RKO (cell line): ENCODE measurements at regions not wholly inside any gene's neighbourhood (a gene's known extent, or its start where the extent isn't known, plus 50 kb on each side); places are given as distances from the start of the nearest gene placed in this dataset.

Experiments used
- DNase-seq: peaks from one replicate; pipeline ENCODE4 v3.0.0-alpha.2; 2016; ENCODE audit warnings: low spot score

DNA sequence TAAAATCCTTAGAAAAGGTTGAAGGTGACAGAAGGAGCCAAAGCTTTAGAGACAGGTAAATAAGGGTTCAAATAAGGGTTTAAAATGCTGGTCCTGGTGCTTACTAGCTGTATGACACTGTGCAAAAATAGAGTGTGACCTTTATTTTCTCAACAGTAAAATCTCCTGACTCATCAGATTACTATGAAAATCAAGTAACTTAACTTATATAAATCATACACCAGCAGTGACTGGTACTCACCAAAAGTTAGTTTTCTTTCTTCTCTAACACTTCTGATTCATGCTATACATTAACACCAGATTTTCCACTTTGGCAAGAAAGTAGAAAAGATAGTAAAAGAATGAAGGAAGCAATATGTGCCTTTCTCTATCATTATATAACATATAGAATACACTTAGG is 205.9 kb upstream of the GBE1 start:
- no peak for DNase-seq

DNA sequence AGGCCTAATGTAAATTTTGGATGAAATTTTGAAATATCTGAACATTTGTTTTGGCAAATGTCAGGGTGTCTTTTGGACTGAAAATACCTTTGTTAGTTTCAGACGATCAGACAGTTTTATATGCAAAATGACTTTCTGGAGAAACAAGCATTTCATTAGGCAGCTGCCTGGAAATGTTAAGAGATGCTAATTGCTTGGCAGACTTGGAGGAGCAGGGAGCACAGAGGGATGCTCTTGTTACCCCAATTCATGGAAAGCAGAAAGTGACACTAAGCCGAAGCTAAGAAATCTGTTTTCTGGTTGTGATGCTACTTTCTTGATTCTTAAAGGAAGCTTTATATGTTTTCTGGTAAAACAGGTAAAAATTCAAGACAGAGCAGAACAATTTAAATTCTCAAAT is 204.3 kb upstream of the GBE1 start:
- no peak for DNase-seq

DNA sequence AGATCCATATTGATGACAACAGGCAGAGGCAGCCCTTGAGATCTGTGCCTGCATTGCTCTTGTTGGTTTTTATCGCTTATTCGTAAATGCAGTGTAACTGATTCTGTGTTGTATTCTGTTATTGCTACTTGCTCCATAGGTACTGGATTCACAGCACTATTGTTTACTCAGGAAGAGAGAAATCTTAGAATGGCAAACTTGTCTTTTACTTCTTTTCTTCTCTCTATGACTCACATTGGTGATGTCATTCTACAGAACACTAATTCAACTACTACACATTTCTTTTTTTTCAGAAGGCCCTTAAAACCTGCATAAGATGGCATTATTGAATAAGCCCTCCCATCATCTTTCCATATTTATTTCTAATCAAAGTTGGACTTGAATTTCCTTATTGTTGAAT is 201.0 kb upstream of the GBE1 start:
- DNase-seq: peak; percentile 3

DNA sequence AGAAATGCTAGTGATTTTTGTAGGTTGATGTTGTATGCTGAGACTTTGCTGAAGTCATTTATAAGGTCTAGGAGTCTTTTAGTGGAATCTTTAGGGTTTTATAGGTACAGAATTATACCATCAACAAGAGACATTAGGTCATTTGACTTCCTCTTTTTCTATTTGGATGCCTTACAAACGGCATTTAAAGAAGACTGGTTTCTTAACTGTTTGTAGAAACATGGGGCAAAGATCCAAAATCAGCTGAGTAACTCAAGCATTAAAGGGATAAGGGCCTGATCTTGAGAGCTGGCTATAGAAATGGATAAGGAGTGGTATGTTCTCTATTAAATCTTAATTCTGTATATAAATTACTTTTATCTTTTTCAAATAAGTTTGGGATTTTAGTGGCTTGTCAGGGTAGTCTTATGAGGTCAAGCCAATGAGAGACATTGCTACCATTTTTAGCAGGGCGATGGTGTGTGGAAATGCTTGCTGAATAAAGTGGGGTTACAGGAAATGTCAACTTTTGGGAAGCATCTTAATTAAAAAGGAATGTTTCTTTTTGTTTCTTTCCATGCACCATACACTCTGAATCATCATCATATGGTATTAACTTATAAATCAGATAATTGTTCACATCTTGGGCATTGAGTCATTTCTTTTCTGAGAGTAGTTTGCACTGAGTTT is 197.7 kb upstream of the GBE1 start:
- no peak for DNase-seq

DNA sequence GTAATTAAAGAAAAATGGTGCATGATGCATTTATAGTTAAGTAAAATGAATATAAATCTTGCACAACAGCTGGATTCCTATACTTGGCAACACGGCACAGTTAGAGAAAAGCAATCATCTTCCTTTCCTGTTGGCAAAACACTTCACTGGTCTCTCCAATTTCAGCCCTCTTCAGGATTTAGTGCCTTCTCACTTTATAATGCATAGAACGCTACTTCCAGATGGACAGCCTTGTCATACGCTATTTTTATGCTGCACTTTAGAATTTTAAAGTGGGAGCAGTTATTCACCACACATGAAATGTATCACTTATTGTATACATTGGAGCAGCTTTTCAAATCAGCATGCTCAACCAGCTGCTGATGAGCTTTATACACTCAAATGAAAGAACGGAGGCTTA is 194.4 kb upstream of the GBE1 start:
- DNase-seq: no peak

DNA sequence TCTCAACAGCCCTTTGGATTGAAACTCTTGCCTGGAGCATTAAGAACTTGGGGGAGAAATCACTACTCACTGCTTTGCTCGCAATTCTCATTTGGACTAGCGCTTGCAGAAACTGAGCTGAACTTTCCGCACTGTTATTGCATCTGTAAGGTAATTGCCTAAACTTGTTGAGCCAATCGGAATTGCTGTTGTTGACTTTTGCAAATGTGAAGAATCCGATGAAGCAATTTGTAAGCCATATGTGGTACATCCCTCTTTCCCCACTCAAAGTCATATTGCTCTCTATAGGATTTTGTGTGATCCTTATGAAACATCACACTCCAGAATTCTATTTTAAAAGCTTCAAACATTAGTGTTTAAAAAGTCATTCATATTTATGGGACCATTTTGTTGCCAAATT is 191.7 kb upstream of the GBE1 start:
- no peak for DNase-seq

DNA sequence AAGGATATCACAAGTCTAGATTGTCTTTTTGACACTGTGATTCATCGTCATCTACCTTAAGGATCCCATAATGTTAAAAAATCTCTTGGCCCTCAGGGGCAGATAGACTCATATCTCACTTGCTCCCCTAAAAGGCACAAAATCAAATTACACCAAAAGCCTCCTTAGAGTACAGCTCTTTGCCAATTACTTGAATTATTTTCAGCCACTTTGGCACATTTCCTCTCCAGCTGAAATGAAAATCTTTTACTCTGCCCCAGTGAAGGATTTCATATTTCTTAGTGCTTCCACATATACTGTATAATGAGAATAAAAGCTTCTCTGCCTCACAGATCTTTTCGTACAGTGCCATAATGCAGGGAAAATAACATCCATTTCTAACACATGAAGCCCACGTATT is 190.7 kb upstream of the GBE1 start:
- DNase-seq: no peak

DNA sequence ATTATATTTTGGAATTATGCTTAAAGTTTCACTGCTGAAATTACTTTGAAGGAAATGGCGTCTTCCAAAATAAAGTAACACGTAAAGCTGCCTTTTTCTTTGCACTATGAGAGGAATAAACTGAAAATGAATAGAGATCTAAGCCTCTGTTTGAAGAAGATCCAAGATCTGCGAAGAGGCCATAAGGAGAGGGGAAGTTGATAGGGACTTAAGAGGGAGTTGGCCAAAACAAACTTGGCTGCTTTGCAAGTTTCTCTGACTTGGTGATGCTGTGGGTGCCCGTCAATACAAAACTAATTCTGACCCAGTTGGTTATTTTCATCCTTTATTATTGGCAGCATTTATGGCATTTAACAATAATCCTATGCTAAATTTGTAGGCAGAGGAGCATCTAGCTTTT is 190.2 kb upstream of the GBE1 start:
- no peak for DNase-seq

DNA sequence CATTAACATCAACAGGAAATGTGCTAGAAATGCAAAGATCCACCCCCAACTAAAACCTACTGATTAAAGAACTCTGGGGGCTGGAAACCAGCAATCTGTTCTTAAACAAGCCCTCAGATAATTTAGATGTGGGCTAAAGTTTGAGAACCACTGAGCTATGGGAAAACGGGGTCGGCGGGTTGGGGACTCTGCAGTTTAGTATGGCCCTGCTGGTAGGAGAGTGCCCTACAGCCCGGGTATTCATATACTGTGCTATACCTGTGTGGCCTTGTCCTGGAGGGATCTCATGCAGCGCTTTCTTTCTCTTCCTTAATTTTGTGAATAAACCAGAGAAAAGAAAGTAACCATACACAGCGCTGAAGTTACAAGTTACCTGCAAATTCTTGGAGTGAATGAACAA is 189.7 kb upstream of the GBE1 start:
- no peak for DNase-seq

DNA sequence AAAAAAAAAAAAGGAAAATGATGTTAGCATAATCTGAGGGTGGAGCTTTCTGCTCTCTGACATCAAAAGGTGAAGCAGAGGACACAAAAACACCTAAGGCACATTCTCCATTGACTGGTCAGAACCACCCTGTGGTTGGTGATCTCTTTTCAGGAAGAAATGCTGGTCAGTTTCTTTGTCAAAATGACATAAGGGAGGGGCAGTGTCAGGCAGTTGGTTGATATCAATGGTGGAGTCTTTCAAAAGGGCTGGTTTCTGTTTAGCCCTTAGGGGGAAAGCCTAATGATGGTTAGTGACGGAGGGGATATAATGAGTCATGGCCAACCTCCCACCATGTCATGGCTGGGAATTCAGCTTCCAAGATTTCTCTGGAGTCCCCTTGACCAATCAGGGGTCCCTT is 185.9 kb upstream of the GBE1 start:
- no peak for DNase-seq

DNA sequence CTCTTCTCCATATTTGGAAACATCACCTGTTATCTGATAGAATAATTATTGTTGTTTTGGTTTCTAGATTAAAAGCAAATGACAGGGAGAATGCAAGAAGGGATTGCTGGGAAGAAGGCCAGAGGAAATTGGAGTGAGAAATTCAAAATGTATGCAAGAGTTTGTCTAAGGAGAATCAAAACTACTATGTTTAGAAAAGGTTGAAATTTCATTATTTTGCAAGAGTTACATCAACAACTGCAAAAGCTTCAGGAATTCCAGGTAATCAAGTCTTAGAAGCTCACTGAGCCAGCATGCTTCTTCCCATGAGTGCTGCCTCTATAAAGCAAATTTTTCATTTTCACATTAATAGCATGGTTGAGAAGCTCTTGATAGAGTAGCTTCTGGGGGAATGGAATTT is 177.2 kb upstream of the GBE1 start:
- DNase-seq: no peak

DNA sequence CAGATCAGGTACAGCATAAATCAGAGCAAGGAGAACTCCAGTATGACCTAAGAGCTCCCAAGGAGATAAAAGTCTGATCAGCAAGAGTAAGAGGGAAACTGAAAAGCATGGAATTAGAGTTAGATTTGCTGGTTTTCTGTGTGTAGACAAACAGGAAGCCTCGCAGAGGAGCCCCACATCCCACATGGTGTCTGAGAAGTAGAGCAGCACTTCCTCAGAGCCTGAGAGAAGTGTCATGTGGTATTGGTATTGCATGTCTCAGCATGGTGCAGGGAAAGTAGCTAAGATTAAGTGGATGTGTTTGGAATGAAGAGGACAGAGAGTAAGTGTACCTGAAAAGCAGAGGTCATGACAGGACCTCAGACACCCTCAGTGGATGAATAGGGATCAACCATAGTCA is 175.4 kb upstream of the GBE1 start:
- no peak for DNase-seq

DNA sequence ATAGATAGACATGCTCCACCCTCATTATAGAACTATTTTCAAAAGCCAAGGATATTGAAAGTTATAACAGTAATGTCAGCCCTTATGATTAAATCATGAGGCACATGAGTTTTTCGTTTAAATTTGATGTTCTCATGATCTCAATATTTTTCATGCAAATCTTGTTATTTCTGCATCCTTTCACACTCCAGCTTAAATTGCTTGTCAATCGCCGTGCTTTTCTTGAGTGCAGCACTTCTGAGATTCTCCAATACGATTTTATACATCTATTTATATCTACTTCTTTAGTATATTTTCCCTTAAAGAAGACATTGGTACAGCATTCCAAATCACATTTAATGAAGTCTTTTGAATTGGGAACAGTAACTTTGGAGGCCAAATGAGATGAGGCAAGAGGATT is 171.2 kb upstream of the GBE1 start:
- DNase-seq: no peak

DNA sequence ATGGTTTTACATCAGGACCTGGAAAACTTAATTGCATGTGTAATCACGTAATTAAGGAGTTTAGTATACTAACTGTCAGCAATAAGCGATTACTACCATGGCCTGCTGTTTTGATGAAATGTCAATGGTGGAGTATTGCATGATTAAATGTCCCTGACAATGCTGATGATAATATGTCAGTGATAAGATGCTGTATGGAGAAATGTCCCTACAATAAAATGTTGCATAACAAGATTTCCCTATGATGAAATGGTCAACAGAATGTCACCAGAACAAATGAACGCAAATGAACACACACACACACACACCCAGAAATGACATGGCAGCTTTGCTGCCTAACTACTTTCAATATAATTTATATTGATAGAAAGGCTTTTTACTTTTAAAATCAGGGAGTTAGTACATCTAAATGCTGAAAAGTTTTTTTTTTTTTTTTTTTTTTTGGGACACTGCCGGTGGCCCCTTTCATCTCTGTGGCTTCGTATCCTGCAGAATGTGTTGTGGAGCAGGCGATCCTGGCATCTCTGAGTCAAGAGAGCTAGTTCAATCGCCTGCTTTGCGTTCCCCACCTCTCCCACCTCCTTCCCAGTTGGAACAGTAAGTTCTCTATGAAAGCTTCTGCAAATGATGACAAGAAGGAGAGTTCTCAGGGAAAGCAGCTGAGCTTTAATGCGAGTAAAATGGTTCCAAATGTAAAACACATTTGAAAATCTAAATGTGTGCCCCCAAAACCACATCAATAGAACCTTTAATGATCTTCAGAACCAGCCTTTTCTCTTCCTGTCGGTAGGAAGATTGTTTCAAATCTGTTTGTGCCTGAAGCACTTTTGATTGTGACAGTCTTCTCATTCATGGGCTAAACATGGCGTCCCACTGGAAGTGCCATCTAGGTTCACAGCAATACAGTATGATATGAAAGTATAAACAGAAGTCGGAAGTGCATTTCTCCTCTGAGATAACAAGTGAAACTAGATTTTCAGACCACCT is 170.1 kb upstream of the GBE1 start:
- DNase-seq: no peak

DNA sequence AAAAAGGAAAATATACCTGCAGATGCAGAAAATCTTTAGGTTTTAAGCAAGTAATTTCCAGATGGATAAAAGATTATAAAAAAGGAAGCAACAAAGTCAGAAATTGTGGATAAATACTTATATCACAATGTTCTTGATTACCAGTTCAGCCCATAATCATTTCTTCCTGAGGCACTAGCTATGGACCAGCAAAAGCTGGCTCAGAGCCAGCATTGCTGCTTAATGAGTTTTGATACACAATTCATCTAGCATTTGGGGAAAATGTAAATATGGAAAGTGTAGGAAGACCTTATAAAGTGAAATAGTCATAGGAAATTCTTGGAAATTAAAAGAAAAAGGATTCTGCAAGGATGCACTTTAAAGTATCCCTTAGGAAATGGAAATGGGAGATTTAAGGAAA is 168.3 kb upstream of the GBE1 start:
- no peak for DNase-seq

DNA sequence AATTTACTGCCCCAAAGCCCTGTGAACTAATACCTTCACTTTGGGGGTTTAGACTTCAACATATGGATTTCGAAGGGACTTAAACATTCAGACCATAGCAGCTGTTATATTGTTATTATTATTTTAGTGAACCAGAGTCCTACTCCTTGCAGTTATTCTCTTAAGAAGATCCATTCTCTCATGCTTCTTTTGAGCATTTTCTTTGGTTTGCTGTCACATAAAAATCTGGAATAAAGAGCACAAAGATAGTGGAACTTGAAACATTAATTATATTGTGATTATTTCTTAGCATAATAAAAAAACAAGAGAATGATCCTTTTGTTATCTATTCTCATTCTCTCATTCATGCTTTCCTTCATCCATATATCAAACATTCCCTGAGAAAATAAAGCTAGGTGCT is 166.4 kb upstream of the GBE1 start:
- DNase-seq: no peak

DNA sequence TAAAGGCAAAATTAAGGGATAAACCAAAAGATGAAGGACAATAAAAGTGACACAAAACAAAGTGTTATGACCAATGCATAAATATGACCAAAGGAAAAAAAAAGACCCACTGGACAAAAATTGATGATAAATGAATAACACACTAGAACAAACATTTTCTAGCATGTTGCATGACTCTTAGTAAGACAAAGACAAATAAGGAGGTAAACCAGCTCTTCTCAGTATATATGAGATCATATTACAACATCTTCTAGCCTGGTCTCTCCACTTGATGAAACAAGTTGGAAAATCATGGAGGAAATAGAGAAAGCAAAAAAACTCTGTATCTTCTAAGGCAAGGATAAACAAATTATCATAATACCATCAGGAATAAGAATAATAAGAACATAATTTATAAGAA is 163.9 kb upstream of the GBE1 start:
- DNase-seq: no peak

DNA sequence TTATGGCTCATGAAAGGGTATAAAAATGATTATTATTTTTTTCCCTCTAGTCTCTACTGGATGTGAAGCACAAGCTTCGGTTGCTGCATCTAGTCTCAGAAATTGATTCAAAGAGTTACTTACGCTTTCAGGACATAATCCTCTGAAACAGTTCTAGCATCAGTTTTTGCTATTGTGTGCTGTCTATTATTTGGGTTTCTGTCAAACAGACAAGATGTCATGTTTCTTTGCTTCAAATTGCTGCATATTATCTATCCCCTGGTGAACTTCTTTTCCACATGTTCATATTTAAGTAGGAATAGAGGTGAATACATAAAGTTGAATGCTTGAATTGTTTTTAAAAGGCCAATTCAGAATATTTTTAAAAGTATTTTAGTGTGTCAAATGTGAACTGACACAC is 161.6 kb upstream of the GBE1 start:
- no peak for DNase-seq

DNA sequence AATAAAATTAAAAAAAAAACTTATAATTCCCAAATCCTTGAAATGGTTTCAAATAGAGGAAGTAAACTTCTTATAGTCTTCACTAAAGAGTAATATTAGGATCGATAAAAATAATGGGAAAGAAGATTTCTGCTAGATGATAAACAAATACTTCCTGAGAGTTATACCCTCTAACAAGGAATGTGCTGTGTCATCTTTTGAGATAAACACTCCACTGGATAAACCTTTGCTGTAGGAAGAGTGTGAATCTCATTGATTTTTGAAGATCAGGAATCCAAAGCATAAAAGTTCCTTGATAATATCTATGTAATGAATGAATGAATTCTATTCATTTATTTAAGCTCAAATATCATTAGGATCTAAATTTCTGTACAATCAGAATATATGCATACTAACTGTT is 161.0 kb upstream of the GBE1 start:
- no peak for DNase-seq

DNA sequence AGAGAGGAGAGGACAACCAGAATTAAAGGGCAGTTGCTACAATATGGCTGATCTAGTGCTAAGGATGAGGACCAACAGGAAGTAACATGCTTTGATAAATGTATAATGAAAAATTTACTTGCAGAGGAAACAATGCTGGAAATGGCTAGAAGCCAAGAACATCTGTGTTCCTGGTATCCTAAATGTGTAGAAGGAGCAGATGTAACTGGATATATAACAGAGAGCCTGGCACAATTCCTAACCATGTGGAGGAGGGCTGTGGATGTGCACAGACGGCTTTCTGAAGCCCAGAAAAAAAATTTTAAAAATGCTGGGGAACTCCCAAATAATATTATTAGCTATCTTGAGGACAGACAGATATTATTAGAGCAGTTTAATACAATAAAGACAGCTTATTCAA is 159.4 kb upstream of the GBE1 start:
- DNase-seq: no peak

DNA sequence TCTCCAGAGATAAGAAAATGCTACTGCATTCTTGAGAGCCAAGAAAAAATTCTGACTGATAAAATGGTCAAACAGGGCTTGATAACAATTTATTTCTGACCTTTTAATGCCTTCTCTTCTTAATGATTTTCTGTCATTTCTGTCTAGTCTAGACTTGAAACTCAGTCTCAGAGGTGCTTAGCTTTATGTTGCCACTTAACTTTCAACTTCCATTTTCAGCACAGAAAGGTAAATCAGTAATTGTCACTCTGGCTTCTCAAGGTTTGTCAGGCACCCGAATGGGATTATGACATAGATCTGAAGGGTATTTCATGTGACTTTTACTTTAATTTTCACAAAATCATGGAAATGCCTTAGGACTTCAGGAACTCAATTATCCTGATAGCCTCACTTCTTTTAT is 155.4 kb upstream of the GBE1 start:
- no peak for DNase-seq

DNA sequence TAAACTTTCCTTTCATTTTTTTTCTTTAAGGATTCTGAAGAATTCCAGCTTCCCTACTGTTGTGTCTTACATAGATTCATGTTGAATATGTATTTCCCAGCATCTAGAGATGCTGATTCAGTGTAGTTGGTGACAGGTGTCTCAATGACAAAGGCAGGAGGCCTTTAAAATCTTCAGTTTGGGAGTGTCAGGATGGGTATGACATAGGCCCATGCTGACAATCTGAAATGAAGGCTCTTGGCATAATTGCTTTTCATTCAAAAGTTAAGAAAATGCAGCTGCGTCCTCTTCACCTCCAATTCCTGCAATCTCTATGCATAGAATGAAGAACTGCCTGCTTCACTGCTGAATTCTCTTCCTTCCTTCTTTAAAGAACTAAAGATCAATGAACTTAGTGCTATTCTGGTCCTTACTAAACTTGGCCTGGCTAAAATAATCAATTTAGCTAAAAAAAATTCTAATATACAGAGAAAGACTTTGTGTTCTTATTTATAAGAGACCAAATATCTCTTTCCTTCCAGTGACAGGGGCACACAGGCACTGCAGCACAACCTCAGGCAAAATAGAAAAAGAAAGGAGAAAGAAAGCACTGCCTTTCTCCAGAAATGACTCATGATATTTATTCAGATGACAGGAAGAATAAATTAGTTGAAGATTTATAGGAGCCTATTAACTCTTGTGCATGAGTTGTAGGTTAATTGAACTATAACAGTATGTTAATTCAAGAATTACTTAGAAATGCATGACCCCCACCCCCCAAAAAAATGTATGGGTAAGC is 152.6 kb upstream of the GBE1 start:
- DNase-seq: no peak

DNA sequence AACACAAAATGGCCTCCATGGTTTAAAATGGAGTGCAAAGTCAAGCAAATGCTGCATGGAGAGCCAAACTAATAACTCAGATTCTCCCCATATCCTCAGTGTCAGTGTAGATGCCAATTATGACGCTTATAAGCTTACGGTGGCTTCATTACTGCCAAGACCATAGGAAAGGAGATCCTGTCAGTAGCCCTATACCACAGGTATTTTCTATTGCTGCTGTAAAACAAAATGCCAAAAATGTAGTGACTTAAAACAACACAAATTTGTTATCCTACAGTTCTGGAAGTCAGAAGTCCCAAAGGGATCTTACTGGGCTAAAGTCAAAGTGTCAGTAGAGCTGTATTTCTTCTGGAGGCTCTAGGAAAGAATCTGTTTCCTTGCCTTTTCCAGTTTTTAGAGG is 149.8 kb upstream of the GBE1 start:
- DNase-seq: no peak
